ENCODE measurements at regions not wholly inside any gene's neighbourhood (a gene's known extent, or its start where the extent isn't known, plus 50 kb on each side); places are given as distances from the start of the nearest gene placed in this dataset.

DNA sequence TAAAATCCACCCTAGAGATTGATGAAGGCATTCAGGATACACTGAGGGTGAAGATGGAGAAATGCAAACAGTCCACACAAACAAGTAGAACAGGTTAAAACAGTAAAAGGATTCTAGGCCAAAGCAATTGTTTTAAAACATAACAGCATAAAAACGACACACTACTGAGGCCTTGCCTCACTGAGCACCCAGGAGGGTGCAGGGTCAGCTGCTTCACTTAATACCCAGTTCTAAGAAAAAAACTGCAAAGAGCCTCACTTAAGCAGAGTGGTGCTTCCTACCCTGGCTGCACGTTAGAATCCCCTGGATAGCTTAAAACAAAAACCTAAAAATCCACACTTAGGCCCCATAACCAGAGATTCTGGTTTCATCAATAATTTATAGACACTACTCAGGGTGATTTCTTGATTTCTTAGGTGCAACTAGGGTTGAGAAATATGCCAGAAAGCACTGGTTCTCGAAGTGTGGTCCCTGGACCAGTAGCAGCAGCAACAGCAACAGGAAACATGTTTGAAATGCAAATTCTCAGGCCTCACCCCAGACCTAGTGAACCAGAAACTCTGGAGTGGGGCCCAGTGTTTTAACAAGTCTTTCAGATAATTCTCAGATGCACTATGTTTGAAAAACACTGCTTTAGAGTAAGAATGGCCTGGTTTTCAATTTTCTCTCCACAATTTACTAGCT is 279.1 kb downstream of the ZEB2 start:
- DNase-seq: no peak

DNA sequence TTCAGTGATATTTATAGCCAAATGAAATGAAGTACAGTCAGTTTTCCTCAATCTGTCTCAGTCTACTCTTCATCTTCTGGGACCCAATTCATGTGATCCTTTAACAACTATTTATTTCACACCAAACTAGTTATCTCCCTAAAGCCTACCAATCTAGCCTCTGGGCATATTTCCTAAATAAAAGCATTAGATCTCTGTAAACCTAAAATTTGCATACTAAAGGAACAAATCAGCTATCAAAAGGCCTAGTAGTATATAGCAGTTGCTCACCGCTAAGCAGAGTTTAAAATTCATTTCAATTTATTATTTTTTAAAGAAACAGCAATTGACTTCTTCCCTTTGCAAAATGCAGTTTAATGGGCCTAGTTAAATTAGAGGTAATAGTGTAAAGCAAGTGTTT is 280.2 kb downstream of the ZEB2 start:
- no peak for DNase-seq

DNA sequence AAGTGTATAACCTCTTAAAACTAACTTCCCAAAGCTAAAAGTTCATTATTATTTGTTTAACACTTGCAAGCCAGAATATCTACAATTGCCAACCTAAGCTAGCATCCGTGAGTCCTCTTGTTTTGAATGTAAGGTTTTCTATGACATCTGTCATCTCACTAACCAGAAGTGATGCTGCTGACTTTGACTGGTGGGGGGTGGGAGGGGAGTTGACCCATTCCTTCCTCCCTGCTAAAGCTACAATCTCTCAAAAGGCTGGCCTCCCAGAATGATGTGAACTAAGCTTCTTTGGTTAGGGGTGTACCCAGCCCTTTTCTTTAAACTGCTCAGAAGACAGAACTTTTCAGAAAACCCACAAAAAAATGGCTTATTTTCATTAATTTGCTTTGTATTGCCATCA is 280.6 kb downstream of the ZEB2 start:
- no peak for DNase-seq

DNA sequence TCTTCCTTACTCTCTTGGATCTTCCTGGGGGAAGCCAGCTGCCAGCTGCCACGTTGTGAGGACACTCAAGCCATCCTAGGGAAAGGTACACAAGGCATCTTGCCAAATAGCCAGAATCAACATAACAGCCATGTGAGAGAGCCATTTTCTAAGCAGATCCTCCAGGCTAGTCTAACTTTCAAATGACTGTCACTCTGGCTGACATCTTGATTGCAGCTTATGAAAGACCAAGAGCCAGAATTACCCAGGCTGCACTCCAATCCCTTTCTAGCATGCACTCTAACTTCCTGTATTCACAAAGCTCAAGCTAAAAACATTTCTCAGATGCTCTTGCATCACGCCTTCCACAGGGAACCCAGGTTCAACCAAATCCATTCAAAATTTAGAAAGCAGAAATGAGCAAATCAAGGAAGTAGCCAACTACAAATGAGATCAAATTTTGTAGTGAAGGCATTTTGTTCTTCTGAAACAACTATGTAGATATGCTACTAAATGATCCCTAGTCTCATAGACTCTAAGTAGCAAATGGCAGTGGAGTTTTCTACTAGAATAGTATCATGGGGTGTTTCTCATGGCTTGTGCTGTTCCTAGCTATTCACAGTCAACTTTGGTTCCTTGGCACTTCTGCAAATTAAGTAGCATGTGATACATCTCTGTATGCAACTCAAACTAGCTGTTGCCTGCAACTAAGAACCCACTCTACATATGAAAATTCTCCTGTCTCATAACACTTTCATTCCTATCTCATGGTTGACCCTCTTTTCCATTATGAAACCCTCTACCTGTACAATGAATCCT is 281.9 kb downstream of the ZEB2 start:
- DNase-seq: peak; percentile 65

DNA sequence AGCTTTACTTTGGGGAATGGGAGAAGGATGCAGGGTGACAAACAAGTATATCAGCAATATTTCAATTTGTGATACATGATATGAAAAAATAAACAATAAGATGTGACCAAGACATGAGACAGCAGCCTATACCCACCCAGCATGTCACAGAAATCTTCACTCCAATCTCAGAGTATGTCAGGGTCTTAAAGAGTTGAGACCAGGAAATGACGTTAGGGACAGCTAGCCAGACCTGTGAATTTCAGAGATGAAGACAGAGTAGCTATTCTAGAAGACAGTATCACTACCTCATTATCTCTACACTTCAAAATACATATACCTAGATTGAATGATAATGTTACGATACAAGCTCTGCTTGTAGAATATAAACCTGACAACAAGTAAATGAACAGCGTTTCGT is 282.8 kb downstream of the ZEB2 start:
- no peak for DNase-seq

DNA sequence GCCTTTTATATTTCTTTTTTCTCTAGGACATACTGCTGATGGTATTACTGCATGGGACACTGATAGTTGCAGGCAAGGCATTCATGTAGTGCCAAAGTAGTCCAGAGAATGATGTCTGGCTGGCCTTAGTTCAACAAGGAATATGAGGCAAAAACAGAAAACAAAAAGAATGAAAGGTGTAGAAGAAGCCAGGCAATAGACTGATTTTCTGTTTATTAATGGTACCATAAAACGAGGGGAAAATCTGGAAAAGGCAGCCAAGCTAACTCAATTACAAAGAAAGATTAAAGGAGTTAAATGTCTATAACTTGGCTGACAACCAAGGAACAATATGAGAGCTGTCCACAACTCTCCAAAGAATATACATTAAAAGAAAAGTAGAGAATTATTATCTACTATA is 284.9 kb downstream of the ZEB2 start:
- DNase-seq: no peak

DNA sequence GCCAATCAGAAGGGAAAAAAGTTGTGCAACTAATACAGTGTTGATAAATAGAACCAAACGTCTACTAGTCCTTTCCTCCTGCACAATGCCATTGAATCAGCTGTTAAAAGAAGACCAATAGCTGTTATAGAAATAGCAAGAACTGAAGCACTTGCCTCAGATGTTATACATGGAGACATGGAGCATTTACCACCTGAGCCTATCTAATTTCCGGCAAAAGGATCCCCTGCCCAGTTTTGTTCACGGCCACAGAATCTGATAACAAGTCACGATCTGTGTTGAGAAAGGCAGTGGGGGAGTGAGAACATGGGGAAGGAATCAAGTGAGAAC is 285.4 kb downstream of the ZEB2 start:
- no peak for DNase-seq

DNA sequence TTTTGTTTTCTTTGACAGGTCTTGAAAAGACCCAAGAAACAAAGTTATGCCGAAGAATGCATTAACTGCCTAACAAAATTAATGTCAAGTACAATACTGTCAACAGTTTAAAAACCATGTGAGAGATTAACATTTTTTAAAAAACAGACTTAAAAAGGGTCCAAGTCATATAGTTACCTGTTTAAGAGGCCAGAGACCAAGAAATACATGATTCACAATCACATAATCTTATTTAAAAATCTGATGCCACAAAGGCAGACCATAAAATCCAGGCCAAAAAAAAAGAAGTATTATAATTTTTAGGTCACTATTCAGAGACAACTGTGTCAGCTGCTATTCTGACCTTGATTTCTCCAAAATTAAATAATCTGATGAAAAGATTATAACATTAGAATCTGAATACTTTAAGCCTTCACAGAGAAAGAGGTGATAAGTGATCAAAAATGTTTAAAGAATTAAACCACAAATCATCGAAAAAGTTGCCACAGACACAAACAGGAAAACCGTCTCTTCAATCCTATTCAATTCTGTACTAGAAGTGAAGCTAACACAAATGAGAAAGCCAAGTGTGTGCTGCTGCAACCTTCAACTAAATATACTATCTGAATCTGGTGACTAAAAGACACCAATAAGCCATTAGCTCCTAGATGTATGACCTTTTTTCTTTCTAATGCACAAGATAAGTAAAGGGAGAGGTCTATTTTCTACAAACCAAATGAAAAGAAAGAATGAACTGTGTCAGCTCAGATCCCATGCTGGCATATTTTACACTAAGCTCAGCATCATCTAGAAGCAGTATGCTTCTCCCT is 286.0 kb downstream of the ZEB2 start:
- DNase-seq: no peak

DNA sequence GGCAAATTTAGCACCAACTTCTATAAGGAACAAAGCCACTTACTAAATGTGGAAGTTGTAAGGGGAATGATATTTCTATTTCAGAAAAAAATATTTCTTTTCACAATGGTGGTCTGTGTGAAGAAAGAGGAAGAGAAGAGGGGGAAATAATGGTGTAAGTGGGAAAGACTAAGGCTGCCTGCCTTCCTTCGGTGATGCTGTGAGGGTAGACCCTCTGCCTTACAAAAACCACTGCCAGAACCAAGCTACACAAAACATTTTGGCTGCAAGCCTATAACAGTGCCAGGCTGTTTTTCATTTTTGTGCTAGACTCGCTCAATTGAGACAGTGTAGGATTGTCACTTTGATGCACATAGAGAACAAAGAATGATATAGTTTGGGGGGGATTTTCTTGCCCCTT is 286.6 kb downstream of the ZEB2 start:
- no peak for DNase-seq

DNA sequence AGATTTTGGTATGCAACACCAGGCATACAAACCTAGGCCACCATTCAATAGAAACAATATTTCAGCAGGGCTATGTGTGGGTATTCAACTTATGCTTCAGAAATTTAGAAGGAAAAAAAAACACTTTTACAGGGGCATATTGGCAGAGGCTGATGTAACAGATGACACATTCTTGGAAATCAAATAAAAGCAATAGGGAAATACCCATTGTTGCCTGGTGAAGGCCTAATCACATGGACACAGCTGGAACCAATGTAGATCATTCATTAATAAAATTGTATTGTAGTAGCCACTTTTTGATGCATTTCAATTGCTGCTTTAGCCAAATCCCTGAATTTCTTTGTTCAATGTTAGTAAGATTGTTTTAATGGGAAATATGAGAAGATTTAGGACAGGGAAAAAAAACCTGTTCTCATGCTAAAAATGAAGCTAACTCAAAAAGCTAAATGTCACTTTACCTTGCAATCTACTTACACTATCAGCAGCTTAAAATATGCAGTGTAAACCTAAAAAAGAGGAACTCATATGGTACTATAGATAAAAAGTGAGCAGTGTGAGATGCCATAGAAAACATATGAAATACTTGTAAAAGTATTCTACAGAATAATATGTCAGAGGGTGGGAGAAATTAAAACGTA is 289.4 kb downstream of the ZEB2 start:
- no peak for DNase-seq

DNA sequence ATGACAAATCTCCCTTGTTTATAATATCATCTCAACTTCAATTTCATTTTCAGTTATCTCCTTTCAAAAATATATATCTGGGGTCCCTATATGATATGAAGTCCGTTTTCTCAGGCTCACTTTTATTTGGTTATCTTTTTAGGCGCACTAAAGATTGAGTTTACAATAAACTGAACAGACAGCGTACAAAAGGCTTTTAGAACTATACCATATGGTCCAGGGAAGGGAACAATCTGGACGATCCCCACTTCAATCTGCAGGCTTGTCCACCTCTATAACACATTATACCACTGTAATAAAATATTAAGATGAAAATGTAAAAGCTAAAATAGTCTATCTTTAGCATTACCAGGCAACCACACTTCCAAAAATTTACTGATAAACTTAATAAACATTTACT is 289.9 kb downstream of the ZEB2 start:
- no peak for DNase-seq

DNA sequence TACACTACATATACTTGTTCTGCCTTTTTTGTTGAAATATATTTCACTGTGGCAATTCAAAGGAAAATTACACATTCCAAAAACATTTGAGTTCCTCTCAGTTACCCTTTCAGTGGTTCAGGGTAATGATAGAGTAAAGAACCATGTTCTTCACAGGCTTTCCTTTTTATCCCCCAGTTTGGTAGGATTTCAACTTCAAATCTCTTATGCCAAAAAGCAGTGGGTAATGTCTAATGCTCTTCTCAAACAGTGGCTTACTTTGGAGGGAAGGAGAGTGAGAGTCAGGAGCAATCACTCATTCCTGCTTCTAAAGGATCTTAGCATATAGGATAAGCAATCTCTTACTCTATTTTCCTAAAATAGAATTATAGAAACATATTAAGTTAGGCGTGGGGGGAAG is 290.6 kb downstream of the ZEB2 start:
- no peak for DNase-seq

DNA sequence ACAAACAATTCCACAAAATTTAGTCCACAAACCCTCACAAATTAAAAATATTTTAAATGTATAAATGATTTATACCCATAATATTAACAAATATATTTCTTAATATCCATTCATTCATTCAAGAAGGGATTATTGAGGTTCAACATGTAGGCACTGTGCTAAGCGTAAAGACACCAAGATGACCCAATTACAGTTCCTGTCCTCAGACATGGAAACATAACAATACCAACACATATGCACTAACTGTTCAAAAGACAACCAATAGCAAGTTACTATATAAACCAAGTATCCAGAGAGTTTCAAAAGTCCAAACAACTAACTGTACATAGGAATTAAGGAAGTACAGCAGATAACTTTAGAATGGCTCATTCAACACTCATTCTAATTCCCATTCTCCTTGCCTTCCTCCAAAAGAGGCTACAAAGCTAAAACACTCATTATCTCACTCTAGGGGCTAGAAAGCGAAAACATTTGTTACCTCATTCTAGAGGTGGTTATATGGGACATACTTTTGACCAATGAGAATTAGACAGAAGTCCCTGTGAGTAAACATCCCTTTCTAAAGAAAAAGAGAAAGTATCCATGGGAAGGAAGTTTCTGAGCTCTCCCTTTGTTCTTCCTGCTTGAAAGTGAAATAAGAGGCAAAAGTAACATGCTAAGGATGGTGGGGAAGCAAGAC is 292.4 kb downstream of the ZEB2 start:
- DNase-seq: no peak

DNA sequence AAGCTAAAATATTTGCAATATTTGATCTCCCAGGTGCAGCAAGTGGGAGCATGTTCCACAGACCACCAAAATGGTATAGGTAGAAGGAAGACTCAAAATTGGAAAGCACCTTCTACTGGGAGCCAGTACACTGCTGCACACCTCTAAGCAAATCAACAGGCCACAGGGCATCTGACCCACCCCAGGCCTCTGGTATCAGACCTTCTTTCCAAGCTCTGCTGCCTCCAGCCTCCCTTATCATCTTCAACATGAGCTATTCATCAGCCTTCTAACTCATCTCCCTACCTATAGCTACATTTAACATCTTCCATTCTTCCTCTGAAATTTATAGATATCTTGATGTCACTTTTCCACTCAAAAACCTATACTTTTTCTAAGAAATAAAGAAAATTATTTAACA is 294.8 kb downstream of the ZEB2 start:
- no peak for DNase-seq

DNA sequence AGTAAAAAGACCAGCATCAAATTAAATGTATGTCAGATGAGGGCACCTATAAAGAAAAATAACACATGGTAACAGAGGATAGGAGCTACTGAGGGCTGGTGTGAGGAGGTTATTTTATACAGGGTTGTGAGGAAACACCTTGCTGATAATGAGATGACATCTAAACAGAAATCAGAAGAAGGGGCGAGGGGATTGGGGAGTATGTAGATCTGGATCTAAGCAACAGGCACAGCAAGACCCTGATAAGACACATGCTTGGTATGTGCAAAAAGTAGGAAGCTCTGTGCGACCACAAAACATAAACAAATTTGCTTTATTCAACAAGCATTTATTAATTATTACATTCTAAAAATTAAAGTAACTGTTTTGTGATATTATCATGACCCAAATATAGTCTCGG is 295.4 kb downstream of the ZEB2 start:
- DNase-seq: no peak

DNA sequence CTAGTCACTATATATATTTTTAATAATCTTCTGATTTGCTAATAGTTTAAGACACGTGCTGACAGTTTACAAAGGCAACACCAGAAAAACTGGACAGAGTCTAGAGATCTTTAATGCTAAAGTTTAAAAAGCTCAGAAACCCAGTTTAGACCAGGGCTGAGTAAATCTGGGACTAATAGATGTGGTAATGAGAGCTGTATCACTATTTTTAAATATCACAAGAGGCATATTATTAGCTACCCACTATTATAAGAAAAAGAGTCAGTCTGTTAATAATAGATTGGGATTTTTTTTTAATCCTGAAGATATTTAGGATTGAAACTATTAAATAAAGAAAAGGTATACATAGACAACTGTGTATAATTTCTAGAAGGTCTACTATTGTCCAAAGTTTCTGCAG is 299.9 kb downstream of the ZEB2 start:
- no peak for DNase-seq

DNA sequence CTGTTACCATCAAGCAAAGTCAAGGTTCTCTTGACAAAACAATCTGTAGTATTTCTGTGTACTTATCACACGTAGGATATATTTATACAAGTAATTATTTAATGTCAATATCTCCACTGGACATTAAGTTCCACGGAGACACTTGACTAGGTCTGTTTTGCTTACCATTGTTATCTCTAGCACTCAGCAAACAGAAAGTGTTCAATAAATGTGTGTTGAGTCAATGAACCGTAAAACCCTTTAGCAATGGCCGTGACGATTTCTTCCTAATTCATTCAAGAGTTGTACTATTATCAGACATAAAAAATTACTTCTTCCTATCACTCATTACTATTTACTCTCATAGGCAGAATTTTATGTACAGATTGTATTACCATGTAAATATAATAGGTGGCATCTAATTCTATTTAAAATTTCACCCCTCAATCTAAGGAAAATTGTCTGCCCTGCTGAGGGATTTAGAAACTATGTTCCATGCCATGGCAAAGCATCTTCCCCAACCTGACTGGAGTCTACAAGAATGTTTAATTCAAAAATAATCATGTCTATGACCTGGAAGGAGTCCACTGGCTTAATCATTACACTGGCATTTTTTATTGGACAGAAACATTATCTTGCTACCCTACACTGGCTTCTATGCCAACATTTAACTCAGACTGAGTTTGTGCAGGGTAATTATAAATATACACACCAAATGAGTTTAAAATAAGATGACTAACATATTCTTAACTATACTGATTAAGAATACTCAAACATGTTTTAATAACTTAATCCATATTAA is 301.9 kb downstream of the ZEB2 start:
- DNase-seq: peak; percentile 92

DNA sequence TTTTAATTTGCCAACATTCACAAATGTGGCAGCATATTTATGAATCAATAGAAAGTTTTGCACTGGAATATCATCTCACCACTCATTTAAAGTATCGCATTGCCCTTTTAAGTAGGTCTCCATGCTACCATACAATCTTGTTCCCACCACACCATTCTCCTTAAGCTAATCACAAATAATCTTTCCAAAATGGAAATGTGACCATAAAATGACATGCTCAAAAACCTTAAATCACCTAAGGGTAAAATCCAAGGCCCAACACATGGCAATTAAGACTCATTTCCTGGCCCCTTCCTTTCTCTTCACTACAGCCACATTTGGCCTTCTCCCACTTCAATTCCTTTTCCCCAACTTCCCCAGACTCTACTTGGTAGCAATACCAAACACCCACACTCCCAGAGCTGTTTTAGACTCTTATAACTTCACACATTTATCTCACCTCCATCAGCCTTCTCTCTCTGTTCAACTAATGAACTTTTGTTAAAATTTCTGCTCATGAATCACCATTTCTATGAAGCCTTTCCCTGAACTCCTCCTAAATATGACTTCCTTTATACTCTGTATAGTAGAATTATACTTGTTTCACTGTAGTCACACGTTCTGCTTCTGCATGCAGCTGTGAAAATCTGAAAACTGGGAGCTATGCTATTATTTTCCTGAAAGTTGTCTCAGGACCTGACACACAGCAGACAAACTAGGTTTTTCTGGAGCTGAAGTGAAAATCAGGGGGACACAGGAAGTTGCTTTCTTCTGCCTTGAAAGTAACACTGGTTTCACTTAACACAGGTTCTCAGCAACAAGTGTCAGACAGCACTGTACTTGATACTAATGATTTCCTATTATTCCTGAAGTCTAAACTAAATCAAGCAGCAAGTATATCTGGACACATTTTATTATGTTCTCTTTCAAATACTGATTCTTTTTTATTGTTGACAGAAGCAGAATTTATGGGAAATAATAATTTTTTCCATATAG is 303.9 kb downstream of the ZEB2 start:
- no peak for DNase-seq

DNA sequence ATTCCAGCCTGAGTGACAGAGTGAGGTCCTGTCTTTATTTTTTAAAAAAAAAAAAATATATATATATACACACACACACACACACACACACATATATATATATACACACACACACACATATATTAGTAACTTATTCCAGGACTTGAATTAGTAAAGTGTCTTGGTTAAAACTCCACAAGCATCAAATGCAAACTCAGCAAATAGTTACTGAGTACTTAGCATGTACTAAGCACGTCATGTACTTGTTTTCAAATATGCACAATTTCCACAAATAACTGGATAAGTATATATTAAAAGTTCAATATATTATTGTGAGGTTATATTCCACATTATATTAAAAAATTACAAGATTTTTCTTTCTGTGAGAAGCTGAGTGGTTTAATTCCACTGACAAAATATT is 304.7 kb downstream of the ZEB2 start:
- DNase-seq: no peak

DNA sequence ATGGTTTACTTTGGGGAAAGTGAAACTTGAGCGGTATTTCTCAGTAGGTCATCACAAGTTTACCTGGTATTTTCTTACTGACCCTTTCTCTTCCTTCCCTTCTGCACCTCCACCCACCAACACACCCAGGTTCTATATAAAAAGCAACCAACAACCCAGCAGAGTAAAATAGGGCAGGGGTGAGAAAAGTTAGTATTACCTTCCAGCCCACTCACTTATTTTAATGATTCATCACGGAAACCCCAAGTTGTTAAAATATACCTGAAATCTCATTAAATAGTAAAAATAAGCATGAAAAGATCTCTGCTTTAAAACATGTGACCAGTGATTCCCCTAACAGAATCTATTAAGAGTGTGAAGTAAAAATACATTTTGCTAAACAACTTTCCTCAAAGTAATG is 306.1 kb downstream of the ZEB2 start:
- no peak for DNase-seq

DNA sequence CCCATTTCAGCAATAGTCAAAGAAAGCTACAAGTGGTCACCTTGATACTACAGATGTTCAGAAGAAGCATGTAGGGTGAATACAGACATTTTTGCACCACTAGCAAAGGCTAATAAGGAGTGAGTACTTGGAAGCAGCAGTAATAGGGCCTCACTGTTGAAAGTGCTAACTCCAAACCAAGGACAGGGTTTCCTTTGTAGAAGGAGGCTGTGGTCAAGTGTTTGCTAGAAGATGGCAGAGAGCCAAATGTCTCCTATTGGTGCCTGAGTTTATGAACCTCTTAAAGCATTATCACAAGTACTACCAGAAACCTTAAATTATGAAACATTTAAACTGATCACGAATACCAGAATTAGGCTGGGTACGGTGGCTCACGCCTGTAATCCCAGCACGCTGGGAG is 308.1 kb downstream of the ZEB2 start:
- peak; percentile 31 for DNase-seq
